C4-2B (cell line): ENCODE measurements at regions not wholly inside any gene's neighbourhood (a gene's known extent, or its start where the extent isn't known, plus 50 kb on each side); places are given as distances from the start of the nearest gene placed in this dataset.

ENCODE experiments used
- ZFX ChIP-seq: fragments of 450-650 bp; IDR thresholded peaks from 2 replicates; pipeline ENCODE4 v1.6.1; 2017
- TF ChIP-seq, protein P1 (sequence below): fragments of 450-650 bp; conservative IDR thresholded peaks from 2 replicates; pipeline ENCODE4 v1.5.1; 2017; ENCODE audit warnings: mild to moderate bottlenecking

DNA sequence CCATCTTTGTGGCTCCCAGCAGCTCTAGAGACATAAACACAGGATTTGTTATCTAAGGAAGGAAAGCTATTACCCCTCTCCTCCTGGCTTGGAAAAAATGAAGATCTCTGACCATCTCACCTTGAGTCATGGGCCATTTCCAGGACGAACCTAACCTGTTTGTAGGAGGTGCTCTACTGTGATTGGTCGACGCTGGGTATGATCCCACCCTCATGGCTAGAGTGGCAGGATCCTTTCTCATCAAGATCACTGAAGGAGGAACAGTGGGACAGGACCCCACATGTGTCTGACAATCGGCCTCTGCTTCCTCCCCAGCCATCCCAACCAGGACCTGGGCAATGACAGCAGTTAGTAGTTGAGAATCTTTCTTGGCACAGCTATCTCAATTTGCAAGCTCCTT lies 144.1 kb downstream of the EMX2 start:
- TF ChIP-seq, protein P1, sequence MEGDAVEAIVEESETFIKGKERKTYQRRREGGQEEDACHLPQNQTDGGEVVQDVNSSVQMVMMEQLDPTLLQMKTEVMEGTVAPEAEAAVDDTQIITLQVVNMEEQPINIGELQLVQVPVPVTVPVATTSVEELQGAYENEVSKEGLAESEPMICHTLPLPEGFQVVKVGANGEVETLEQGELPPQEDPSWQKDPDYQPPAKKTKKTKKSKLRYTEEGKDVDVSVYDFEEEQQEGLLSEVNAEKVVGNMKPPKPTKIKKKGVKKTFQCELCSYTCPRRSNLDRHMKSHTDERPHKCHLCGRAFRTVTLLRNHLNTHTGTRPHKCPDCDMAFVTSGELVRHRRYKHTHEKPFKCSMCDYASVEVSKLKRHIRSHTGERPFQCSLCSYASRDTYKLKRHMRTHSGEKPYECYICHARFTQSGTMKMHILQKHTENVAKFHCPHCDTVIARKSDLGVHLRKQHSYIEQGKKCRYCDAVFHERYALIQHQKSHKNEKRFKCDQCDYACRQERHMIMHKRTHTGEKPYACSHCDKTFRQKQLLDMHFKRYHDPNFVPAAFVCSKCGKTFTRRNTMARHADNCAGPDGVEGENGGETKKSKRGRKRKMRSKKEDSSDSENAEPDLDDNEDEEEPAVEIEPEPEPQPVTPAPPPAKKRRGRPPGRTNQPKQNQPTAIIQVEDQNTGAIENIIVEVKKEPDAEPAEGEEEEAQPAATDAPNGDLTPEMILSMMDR, result no peak
- TF ChIP-seq ZFX, result no peak
